HCT116 (cell line): ENCODE measurements at regions not wholly inside any gene's neighbourhood (a gene's known extent, or its start where the extent isn't known, plus 50 kb on each side); places are given as distances from the start of the nearest gene placed in this dataset.

Experiments
- ATAC-seq: fragments of 200-7000 bp; cut with Tn5 transposase; 2 replicates; pipeline ENCODE4 v1.9.1; 2020; ENCODE audit warnings: mild to moderate bottlenecking, moderate library complexity
- BruUV-seq: library from RNA; stranded (reverse); fragments of 400-500 nt; replicated peaks from 2 replicates; lab custom pipeline; 2021; lab: Mats Ljungman, UMichigan
- CTCF ChIA-PET: fragments of 300-600 bp; sonication (Branson Sonifier 250); formaldehyde crosslinking; loops from one replicate; lab custom pipeline; 2021; ENCODE audit warnings: antibody characterized with exemption; lab: Charles Lee
- POLR2A ChIA-PET: fragments of 300-600, 350-600 bp; sonication (Branson Sonifier 250); formaldehyde crosslinking; loops from one replicate; lab custom pipeline; 2021; ENCODE audit warnings: antibody characterized with exemption; lab: Charles Lee
- RAD21 ChIA-PET, 2 experiments: fragments of 300-600 bp; sonication (Branson Sonifier 250); formaldehyde crosslinking; loops; one replicate each; lab custom pipeline; 2023; ENCODE audit warnings: low total read pairs in 2 of 2; ENCODE audit not compliant: uncharacterized antibody in 2 of 2, unreplicated experiment in 2 of 2, low non-redundant PET in 1 of 2; lab: Charles Lee
- DNase-seq: peaks from one replicate; pipeline ENCODE4 v3.0.0-alpha.2; 2010; ENCODE audit warnings: low read depth, low spot score
- H2AFZ ChIP-seq: fragments of 200-600 bp; shearing (Covaris generic), sonication (generic); 2 replicates; pipeline ENCODE4 v1.6.1; 2017; ENCODE audit warnings: low read depth, mixed run types, mixed read lengths, antibody characterized with exemption, low read length; ENCODE audit not compliant: poor library complexity, severe bottlenecking
- H3K27ac ChIP-seq: 2 replicates; pipeline ENCODE4 v1.5.1; 2012; ENCODE audit warnings: low read depth, low read length
- H3K27me3 ChIP-seq: fragments of 200-600 bp; sonication (generic); 2 replicates; pipeline ENCODE4 v1.6.1; 2016; ENCODE audit warnings: mixed run types, low read length, mixed read lengths; ENCODE audit not compliant: insufficient read depth
- H3K36me3 ChIP-seq, 2 experiments: fragments of 200-500 bp in 1 of 2; fragments of 200-600 bp in 1 of 2; sonication (Bioruptor generic) in 1 of 2; sonication (generic) in 1 of 2; 2 replicates each; pipeline versions ENCODE4 v1.5.1 to v1.6.1; 2014 to 2016; ENCODE audit warnings: low read length in 2 of 2, inconsistent platforms in 1 of 2, mixed read lengths in 1 of 2, mixed run types in 1 of 2; ENCODE audit not compliant: insufficient read depth in 2 of 2, control insufficient read depth in 1 of 2
- H3K4me1 ChIP-seq, 2 experiments: fragments of 200-600 bp in 1 of 2; sonication (generic) in 1 of 2; 2 replicates each; pipeline versions ENCODE4 v1.5.1 to v1.6.1; 2012 to 2017; ENCODE audit warnings: low read length in 2 of 2, inconsistent platforms in 1 of 2, mild to moderate bottlenecking in 1 of 2, mixed read lengths in 1 of 2, mixed run types in 1 of 2, moderate library complexity in 1 of 2; ENCODE audit not compliant: insufficient read depth in 2 of 2, control insufficient read depth in 1 of 2
- H3K4me2 ChIP-seq: fragments of 200-600 bp; sonication (generic); 2 replicates; pipeline ENCODE4 v1.6.1; 2017; ENCODE audit warnings: mixed run types, low read length, mixed read lengths
- H3K4me3 ChIP-seq, 2 experiments: fragments of 200-600 bp in 1 of 2; sonication (generic) in 1 of 2; replicated peaks in 1 of 2; 2 replicates each; pipeline ENCODE4 v1.5.1; 2011 to 2016; ENCODE audit warnings: low read length in 2 of 2, control low read depth in 1 of 2, low read depth in 1 of 2, mild to moderate bottlenecking in 1 of 2, mixed read lengths in 1 of 2, mixed run types in 1 of 2
- H3K79me2 ChIP-seq: fragments of 200-600 bp; sonication (generic); 2 replicates; pipeline ENCODE4 v1.6.1; 2017; ENCODE audit warnings: mild to moderate bottlenecking, mixed run types, low read length, moderate library complexity, mixed read lengths; ENCODE audit not compliant: insufficient read depth
- H3K9ac ChIP-seq: fragments of 200-600 bp; sonication (generic); 2 replicates; pipeline ENCODE4 v1.6.1; 2016; ENCODE audit warnings: low read length, mixed read lengths
- H3K9me2 ChIP-seq: fragments of 200-600 bp; sonication (generic), shearing (Covaris generic); 2 replicates; pipeline ENCODE4 v1.6.1; 2017; ENCODE audit warnings: mixed run types, mild to moderate bottlenecking, moderate library complexity; ENCODE audit not compliant: insufficient read depth
- H3K9me3 ChIP-seq, 2 experiments: fragments of 200-500 bp in 1 of 2; fragments of 200-600 bp in 1 of 2; sonication (Bioruptor generic) in 1 of 2; sonication (generic) in 1 of 2; 2 replicates each; pipeline ENCODE4 v1.6.1; 2014 to 2017; ENCODE audit warnings: low read length in 2 of 2, mixed read lengths in 2 of 2, inconsistent platforms in 1 of 2, low read depth in 1 of 2, mild to moderate bottlenecking in 1 of 2, mixed run types in 1 of 2, moderate library complexity in 1 of 2; ENCODE audit not compliant: control insufficient read depth in 1 of 2, insufficient read depth in 1 of 2
- H4K20me1 ChIP-seq: fragments of 200-600 bp; sonication (generic), shearing (Covaris generic); 2 replicates; pipeline ENCODE4 v1.6.1; 2017; ENCODE audit warnings: mixed run types, mild to moderate bottlenecking, moderate library complexity; ENCODE audit not compliant: insufficient read depth
- EGR1 ChIP-seq: IDR thresholded peaks from 2 replicates; pipeline ENCODE4 v1.6.1; 2012; ENCODE audit warnings: low read depth
- JUND ChIP-seq: IDR thresholded peaks from 2 replicates; pipeline ENCODE4 v1.6.1; 2012
- POLR2A ChIP-seq: IDR thresholded peaks from 2 replicates; pipeline ENCODE4 v1.7.0; 2011; ENCODE audit warnings: borderline replicate concordance; ENCODE audit not compliant: insufficient read depth, insufficient read length; ENCODE audit errors: extremely low read depth
- POLR2AphosphoS5 ChIP-seq: IDR thresholded peaks from 2 replicates; pipeline ENCODE4 v1.6.1; 2011; ENCODE audit warnings: mild to moderate bottlenecking, low read depth, low read length, moderate library complexity
- SIN3A ChIP-seq: IDR thresholded peaks from 2 replicates; pipeline ENCODE4 v1.6.1; 2012; ENCODE audit warnings: low read depth
- ZBTB33 ChIP-seq: IDR thresholded peaks from 2 replicates; pipeline ENCODE4 v1.6.1; 2011; ENCODE audit warnings: mild to moderate bottlenecking, low read length, moderate library complexity; ENCODE audit not compliant: insufficient replicate concordance; ENCODE audit errors: extremely low read depth
- ZNF274 ChIP-seq: fragments of 200-500 bp; sonication (Bioruptor generic); IDR thresholded peaks from 2 replicates; pipeline ENCODE4 v1.6.1; 2014; ENCODE audit warnings: mild to moderate bottlenecking, low read depth, low read length, inconsistent platforms
- intact Hi-C: fragments of 100-400 bp; cut with micrococcal nuclease; formaldehyde crosslinking; loops from 2 replicates; pipeline ENCODE4 v1.10.0; 2022

- Histone ChIP-seq H3K27me3 (no peaks in the 10 kb centered on the region), H3K79me2 (no peaks in the 10 kb centered on the region), H3K36me3 (no peaks in the 10 kb centered on the region), H3K9me2 (no peaks in the 10 kb centered on the region), H3K27ac (no peak overlapping the region), H2AFZ (no peak overlapping the region), H3K4me3 (no peak overlapping the region), H4K20me1 (no peaks in the 10 kb centered on the region), H3K4me1 (no peaks in the 10 kb centered on the region), H3K9me3 (no peaks in the 10 kb centered on the region), H3K4me2 (no peak overlapping the region), H3K9ac (no peak overlapping the region)
- no peak for DNase-seq
- POLR2A ChIA-PET, result no interaction called here
- no TSS peak for BruUV-seq
- TF ChIP-seq ZNF274 (no peak), JUND (no peak), SIN3A (no peak), ZBTB33 (no peak), POLR2A (no peak)
- no peak for ATAC-seq
- CTCF ChIA-PET, result no interaction called here
- intact Hi-C loops, result no loop called here
- RAD21 ChIA-PET, result no interaction called here
These were observed 327.7 kb downstream of the RMST start for GRCh38 chr12:97790281-97790680.

GRCh38 chr12:97797473-97797872, 334.9 kb downstream of the RMST start:
- Histone ChIP-seq H3K27ac (no peak overlapping the region), H4K20me1 (no peaks in the 10 kb centered on the region), H2AFZ (no peak overlapping the region), H3K9ac (no peak overlapping the region), H3K79me2 (no peaks in the 10 kb centered on the region), H3K4me1 (no peaks in the 10 kb centered on the region), H3K4me2 (no peak overlapping the region), H3K36me3 (no peaks in the 10 kb centered on the region), H3K9me3 (no peaks in the 10 kb centered on the region), H3K27me3 (no peaks in the 10 kb centered on the region), H3K4me3 (no peak overlapping the region), H3K9me2 (no peaks in the 10 kb centered on the region)
- DNase-seq, result no peak
- TF ChIP-seq JUND (no peak), POLR2AphosphoS5 (no peak), EGR1 (no peak)
- intact Hi-C loops, result no loop called here
- ATAC-seq, result no peak
- BruUV-seq, result no TSS peak
- ChIA-PET RAD21 (no interaction called here), POLR2A (no interaction called here), CTCF (no interaction called here)
